CD14-positive monocyte (primary cell): ENCODE measurements at regions not wholly inside any gene's neighbourhood (a gene's known extent, or its start where the extent isn't known, plus 50 kb on each side); places are given as distances from the start of the nearest gene placed in this dataset.

ENCODE experiments used
- DNase-seq, 3 donors: peaks; one replicate each; pipeline ENCODE4 v3.0.0-alpha.2; 2011 to 2022
- H2AFZ ChIP-seq: 2 replicates; pipeline ENCODE4 v1.6.0; 2012; ENCODE audit warnings: mild to moderate bottlenecking, low read depth, low read length, inconsistent platforms; ENCODE audit not compliant: insufficient read depth, poor library complexity, severe bottlenecking
- H3K27ac ChIP-seq, 2 donors: 1 replicate in 1 of 2; 2 replicates in 1 of 2; pipeline ENCODE4 v1.5.1; 2012 to 2013; ENCODE audit warnings: low read length in 2 of 2, control low read depth in 1 of 2, inconsistent platforms in 1 of 2, low read depth in 1 of 2, mild to moderate bottlenecking in 1 of 2
- H3K27me3 ChIP-seq, 2 donors: one replicate each; pipeline versions ENCODE4 v1.6.0 to v1.6.1; 2011 to 2013; ENCODE audit warnings: low read length in 2 of 2; ENCODE audit not compliant: control insufficient read depth in 2 of 2, insufficient read depth in 2 of 2
- H3K36me3 ChIP-seq, 2 donors: replicated peaks in 1 of 2; 1 replicate in 1 of 2; 2 replicates in 1 of 2; pipeline versions ENCODE4 v1.5.1 to v1.6.1; 2012 to 2013; ENCODE audit warnings: low read length in 2 of 2, control low read depth in 1 of 2, inconsistent platforms in 1 of 2, mild to moderate bottlenecking in 1 of 2; ENCODE audit not compliant: insufficient read depth in 2 of 2, control insufficient read depth in 1 of 2
- H3K4me1 ChIP-seq, 2 donors: 1 replicate in 1 of 2; 2 replicates in 1 of 2; pipeline versions ENCODE4 v1.5.1 to v1.6.1; 2012 to 2013; ENCODE audit warnings: low read length in 2 of 2, control low read depth in 1 of 2, inconsistent platforms in 1 of 2, mild to moderate bottlenecking in 1 of 2, moderate library complexity in 1 of 2; ENCODE audit not compliant: insufficient read depth in 2 of 2, control insufficient read depth in 1 of 2
- H3K4me2 ChIP-seq: replicated peaks from 2 replicates; pipeline ENCODE3; 2012; ENCODE audit warnings: low read length, moderate library complexity, mild to moderate bottlenecking; ENCODE audit not compliant: poor library complexity, severe bottlenecking; ENCODE audit errors: extremely low read depth
- H3K4me3 ChIP-seq, 3 experiments: fragments of 200-600 bp in 1 of 3; sonication (generic) in 1 of 3; replicated peaks in 1 of 3; 1 replicate in 2 of 3; 2 replicates in 1 of 3; pipeline ENCODE4 v1.5.1; 2011 to 2013; ENCODE audit warnings: low read length in 3 of 3, mild to moderate bottlenecking in 3 of 3, control low read depth in 2 of 3, low read depth in 2 of 3, inconsistent platforms in 1 of 3, moderate library complexity in 1 of 3
- H3K79me2 ChIP-seq: 2 replicates; pipeline ENCODE4 v1.6.0; 2012; ENCODE audit warnings: mild to moderate bottlenecking, control low read depth, inconsistent platforms, low read length, moderate library complexity; ENCODE audit not compliant: insufficient read depth
- H3K9ac ChIP-seq: 2 replicates; pipeline ENCODE4 v1.6.0; 2017; ENCODE audit warnings: low read length, mild to moderate bottlenecking; ENCODE audit not compliant: insufficient read depth, poor library complexity, severe bottlenecking
- H3K9me3 ChIP-seq, 2 donors: replicated peaks in 1 of 2; 1 replicate in 1 of 2; 2 replicates in 1 of 2; pipeline versions ENCODE4 v1.5.1 to v1.6.1; 2012 to 2013; ENCODE audit warnings: low read length in 2 of 2, control low read depth in 1 of 2; ENCODE audit not compliant: control insufficient read depth in 1 of 2, insufficient read depth in 1 of 2
- H4K20me1 ChIP-seq: 2 replicates; pipeline ENCODE4 v1.6.0; 2012; ENCODE audit warnings: mild to moderate bottlenecking, low read length, control low read depth, moderate library complexity; ENCODE audit not compliant: insufficient read depth
- H3K27ac Mint-ChIP-seq, 7 donors: one replicate each; pipeline ENCODE4 v1.8.0; 2020; ENCODE audit warnings: mild to moderate bottlenecking in 7 of 7, mixed read lengths in 7 of 7, moderate library complexity in 6 of 7, inconsistent platforms in 2 of 7
- H3K27me3 Mint-ChIP-seq, 3 donors: one replicate each; pipeline ENCODE4 v1.8.0; 2021 to 2022; ENCODE audit warnings: low read depth in 3 of 3, mild to moderate bottlenecking in 3 of 3, mixed read lengths in 3 of 3, moderate library complexity in 3 of 3, inconsistent platforms in 1 of 3
- H3K36me3 Mint-ChIP-seq, 2 donors: one replicate each; pipeline ENCODE4 v1.8.0; 2020; ENCODE audit warnings: mixed read lengths in 2 of 2, inconsistent platforms in 1 of 2, mild to moderate bottlenecking in 1 of 2
- H3K4me1 Mint-ChIP-seq: one replicate; pipeline ENCODE4 v1.8.0; 2020; ENCODE audit warnings: mild to moderate bottlenecking, mixed read lengths
- H3K4me3 Mint-ChIP-seq, 2 donors: one replicate each; pipeline ENCODE4 v1.8.0; 2020; ENCODE audit warnings: mild to moderate bottlenecking in 2 of 2, mixed read lengths in 2 of 2, moderate library complexity in 1 of 2
- H3K9me3 Mint-ChIP-seq, 7 donors: one replicate each; pipeline ENCODE4 v1.8.0; 2020 to 2022; ENCODE audit warnings: mixed read lengths in 7 of 7, mild to moderate bottlenecking in 6 of 7, moderate library complexity in 6 of 7, inconsistent platforms in 2 of 7
- CTCF ChIP-seq: fragments of 200-600 bp; IDR thresholded peaks from one replicate; pipeline ENCODE4 v1.8.0; 2022; ENCODE audit warnings: antibody characterized with exemption, mild to moderate bottlenecking
- WGBS: methylation state at CpG from one replicate; pipeline ENCODE4 v1.1.5; 2013; ENCODE audit warnings: missing lambda C conversion rate; ENCODE audit not compliant: insufficient coverage; 5-methylcytosine and 5-hydroxymethylcytosine counted together
- intact Hi-C, 2 donors: fragments of 100-400 bp; cut with micrococcal nuclease; formaldehyde crosslinking; loops; one replicate each; pipeline versions ENCODE4 v1.15.0 to v1.15.1; 2023

GRCh38 chr14:94889520-94890312, 119.8 kb upstream of the GSC start:
- Histone ChIP-seq H3K27me3 (no peaks in the 10 kb centered on the region), H3K4me1 (no peaks in the 10 kb centered on the region), H3K27ac (no peak overlapping the region), H3K4me2 (no peak overlapping the region), H3K36me3 (no peaks in the 10 kb centered on the region), H3K4me3 (no peak overlapping the region), H3K9ac (no peak overlapping the region), H2AFZ (no peak overlapping the region), H3K79me2 (no peaks in the 10 kb centered on the region), H3K9me3 (no peaks in the 10 kb centered on the region), H4K20me1 (no peaks in the 10 kb centered on the region)
- Mint-ChIP-seq H3K9me3 (peaks cover 0 to 2% (median 0%) of the 10 kb centered on the region in 7 donors), H3K4me1 (no peaks in the 10 kb centered on the region), H3K27ac (no peak overlapping the region), H3K27me3 (peaks cover 0 to 4% (median 1%) of the 10 kb centered on the region in 3 donors), H3K4me3 (no peak overlapping the region), H3K36me3 (no peaks in the 10 kb centered on the region)
- DNase-seq = no peak
- no peak for TF ChIP-seq CTCF
- intact Hi-C loops = no loop called here
- 93% methylated on average over 6 of the region's 6 CpGs for WGBS

GRCh38 chr14:94888121-94888520, 118.2 kb upstream of the GSC start:
- Histone ChIP-seq H3K4me3 (no peak overlapping the region), H3K27me3 (no peaks in the 10 kb centered on the region), H4K20me1 (no peaks in the 10 kb centered on the region), H3K36me3 (no peaks in the 10 kb centered on the region), H3K4me2 (no peak overlapping the region), H3K27ac (no peak overlapping the region), H3K4me1 (no peaks in the 10 kb centered on the region), H3K9me3 (no peaks in the 10 kb centered on the region), H3K9ac (no peak overlapping the region), H2AFZ (no peak overlapping the region), H3K79me2 (no peaks in the 10 kb centered on the region)
- WGBS = 87% methylated on average over 12 of the region's 12 CpGs
- peaks cover 0 to 4% (median 4%) of the 10 kb centered on the region in 3 donors for H3K27me3 Mint-ChIP-seq
- DNase-seq = no peak
- H3K4me1 Mint-ChIP-seq = no peaks in the 10 kb centered on the region
- intact Hi-C loops = no loop called here
- no peak for TF ChIP-seq CTCF
- H3K4me3 Mint-ChIP-seq = no peak overlapping the region
- peak overlapping the region in 1 of 7 donors; percentile 3 for H3K27ac Mint-ChIP-seq
- H3K9me3 Mint-ChIP-seq = peaks cover 0 to 2% (median 0%) of the 10 kb centered on the region in 7 donors
- no peaks in the 10 kb centered on the region for H3K36me3 Mint-ChIP-seq
